OCI-LY1 (cell line): ENCODE measurements at regions not wholly inside any gene's neighbourhood (a gene's known extent, or its start where the extent isn't known, plus 50 kb on each side); places are given as distances from the start of the nearest gene placed in this dataset.

Experiments used
- EZH2 ChIP-seq: fragments of 200-600 bp; sonication (generic), shearing (Covaris generic); IDR thresholded peaks from 2 replicates; pipeline ENCODE4 v1.8.0; 2017; ENCODE audit warnings: borderline replicate concordance, mixed run types, mild to moderate bottlenecking, antibody characterized with exemption, low read length, moderate library complexity, mixed read lengths
- TF ChIP-seq, protein P1 (sequence below): fragments of 200-600 bp; sonication (generic), shearing (Covaris generic); IDR thresholded peaks from 2 replicates; pipeline ENCODE4 v1.5.1; 2017; ENCODE audit warnings: mild to moderate bottlenecking, antibody characterized with exemption, low read length, moderate library complexity, mixed read lengths

DNA sequence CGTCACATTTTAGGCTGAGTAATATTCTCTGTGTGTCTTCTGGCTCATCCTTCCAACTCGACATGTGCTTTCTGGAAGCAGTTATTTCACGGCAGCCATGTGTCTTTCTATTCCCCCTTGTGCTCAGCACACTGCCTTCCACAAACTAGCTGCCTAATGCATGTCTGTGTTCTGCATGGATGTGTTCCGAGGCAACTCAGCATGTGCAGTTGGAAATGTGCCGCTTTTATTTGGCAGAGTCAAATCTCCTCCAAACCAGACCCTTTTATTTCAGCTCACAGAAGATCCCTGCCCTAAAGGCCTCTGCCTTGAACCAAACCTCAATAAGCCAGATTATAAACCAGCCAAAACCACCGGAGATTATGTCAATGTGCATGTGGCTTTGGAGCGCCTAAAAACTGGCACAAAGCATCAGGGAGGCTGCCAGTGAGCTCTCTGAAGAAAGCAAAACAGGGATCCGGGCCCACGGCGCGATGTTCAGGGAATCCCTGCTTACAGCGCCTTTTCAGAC lies 360.2 kb downstream of the DEPDC1B start:
- TF ChIP-seq, protein P1, sequence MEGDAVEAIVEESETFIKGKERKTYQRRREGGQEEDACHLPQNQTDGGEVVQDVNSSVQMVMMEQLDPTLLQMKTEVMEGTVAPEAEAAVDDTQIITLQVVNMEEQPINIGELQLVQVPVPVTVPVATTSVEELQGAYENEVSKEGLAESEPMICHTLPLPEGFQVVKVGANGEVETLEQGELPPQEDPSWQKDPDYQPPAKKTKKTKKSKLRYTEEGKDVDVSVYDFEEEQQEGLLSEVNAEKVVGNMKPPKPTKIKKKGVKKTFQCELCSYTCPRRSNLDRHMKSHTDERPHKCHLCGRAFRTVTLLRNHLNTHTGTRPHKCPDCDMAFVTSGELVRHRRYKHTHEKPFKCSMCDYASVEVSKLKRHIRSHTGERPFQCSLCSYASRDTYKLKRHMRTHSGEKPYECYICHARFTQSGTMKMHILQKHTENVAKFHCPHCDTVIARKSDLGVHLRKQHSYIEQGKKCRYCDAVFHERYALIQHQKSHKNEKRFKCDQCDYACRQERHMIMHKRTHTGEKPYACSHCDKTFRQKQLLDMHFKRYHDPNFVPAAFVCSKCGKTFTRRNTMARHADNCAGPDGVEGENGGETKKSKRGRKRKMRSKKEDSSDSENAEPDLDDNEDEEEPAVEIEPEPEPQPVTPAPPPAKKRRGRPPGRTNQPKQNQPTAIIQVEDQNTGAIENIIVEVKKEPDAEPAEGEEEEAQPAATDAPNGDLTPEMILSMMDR, result no peak
- TF ChIP-seq EZH2, result no peak
